ENCODE measurements at regions not wholly inside any gene's neighbourhood (a gene's known extent, or its start where the extent isn't known, plus 50 kb on each side); places are given as distances from the start of the nearest gene placed in this dataset.

DNA sequence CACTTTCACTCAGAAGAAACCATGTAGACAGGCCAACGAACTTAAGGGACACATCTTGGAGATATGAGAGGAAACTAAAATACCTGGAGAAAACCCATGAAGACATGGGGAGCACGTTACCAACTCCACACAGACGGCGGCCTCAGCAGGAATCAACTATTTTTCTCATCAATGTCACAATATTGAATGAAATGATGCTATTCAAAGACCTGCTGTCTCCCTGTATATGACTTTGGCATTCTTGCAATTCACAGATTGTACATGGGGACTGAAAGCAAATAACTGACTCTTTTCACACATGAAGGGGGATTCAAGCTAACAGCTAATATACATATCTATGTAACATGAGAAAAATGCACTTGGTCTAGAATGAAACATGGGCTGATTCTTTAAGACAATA lies 869.0 kb downstream of the NXPH1 start:
- TF ChIP-seq EP300 (IDR thresholded peaks at IDR 0.05) (no peak), POLR2AphosphoS5 (IDR thresholded peaks at IDR 0.05) (no peak)
- TF ChIP-seq, protein P1, sequence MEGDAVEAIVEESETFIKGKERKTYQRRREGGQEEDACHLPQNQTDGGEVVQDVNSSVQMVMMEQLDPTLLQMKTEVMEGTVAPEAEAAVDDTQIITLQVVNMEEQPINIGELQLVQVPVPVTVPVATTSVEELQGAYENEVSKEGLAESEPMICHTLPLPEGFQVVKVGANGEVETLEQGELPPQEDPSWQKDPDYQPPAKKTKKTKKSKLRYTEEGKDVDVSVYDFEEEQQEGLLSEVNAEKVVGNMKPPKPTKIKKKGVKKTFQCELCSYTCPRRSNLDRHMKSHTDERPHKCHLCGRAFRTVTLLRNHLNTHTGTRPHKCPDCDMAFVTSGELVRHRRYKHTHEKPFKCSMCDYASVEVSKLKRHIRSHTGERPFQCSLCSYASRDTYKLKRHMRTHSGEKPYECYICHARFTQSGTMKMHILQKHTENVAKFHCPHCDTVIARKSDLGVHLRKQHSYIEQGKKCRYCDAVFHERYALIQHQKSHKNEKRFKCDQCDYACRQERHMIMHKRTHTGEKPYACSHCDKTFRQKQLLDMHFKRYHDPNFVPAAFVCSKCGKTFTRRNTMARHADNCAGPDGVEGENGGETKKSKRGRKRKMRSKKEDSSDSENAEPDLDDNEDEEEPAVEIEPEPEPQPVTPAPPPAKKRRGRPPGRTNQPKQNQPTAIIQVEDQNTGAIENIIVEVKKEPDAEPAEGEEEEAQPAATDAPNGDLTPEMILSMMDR (IDR thresholded peaks at IDR 0.05), result no peak

Measured in sigmoid colon (tissue), 4 donors.